GM12892 (cell line): ENCODE measurements at regions not wholly inside any gene's neighbourhood (a gene's known extent, or its start where the extent isn't known, plus 50 kb on each side); places are given as distances from the start of the nearest gene placed in this dataset.

Experiments used
- DNase-seq: peaks from one replicate; pipeline ENCODE4 v3.0.0; 2011; ENCODE audit not compliant: insufficient read length
- FAIRE-seq: peaks from 2 replicates; lab custom pipeline; 2011; peaks lifted over from hg19 to GRCh38; lab: Jason Lieb, UNC
- POLR2A ChIP-seq: IDR thresholded peaks from 2 replicates; pipeline ENCODE4 v1.6.1; 2011; ENCODE audit warnings: low read depth, low read length, control low read depth
- POLR2AphosphoS5 ChIP-seq: IDR thresholded peaks from 2 replicates; pipeline ENCODE4 v1.6.1; 2011; ENCODE audit warnings: low read depth, low read length, control low read depth
- TAF1 ChIP-seq: IDR thresholded peaks from 2 replicates; pipeline ENCODE4 v1.6.1; 2011; ENCODE audit warnings: low read depth, mild to moderate bottlenecking, control low read depth, low read length, borderline replicate concordance

DNA sequence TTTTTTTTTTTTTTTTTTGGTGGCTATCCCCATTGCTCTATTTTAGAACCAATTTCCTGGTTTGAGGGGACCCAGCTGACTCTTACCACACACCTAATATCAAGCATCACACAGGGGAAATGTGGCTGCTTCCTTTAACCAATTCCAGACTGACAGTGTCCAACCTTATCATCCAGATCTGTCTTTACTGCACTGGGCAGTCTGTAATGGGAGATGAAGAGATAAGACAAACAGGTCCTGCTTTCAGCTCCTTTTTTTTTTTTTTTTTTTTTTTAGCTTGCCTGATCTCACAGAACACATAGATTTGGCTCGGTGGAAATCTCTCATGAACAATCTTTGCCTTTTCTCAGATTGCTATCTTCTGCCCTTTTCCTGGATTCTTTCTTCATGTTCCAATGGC, 198.8 kb upstream of the TYRP1 start:
- no peak for TF ChIP-seq POLR2A
- TF ChIP-seq POLR2AphosphoS5 = no peak
- no peak for TF ChIP-seq TAF1
- no peak for FAIRE-seq
- DNase-seq = no peak

GRCh38 chr9:12497790-12498189, 195.4 kb upstream of the TYRP1 start:
- TF ChIP-seq POLR2AphosphoS5 = no peak
- no peak for TF ChIP-seq TAF1
- no peak for TF ChIP-seq POLR2A
- DNase-seq (no peak), FAIRE-seq (no peak)

DNA sequence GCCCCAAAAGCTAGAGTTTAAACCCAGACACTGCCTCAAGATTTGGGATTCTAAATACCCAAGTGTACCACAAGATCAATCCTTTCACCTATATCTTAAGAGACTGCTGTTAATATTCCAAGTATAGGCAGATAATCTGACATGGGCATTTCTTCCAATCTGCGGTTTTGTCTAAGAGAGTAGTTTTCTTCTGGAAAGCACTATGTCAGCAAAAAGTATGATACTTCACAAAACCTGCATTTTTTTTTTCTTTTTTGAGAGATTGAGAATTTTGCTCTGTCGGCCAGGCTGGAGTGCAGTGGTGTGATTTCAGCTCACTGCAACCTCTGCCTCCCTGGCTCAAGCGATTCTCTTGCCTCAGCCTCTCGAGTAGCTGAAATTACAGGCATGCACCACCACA, 190.7 kb upstream of the TYRP1 start:
- no peak for TF ChIP-seq POLR2A
- no peak for TF ChIP-seq TAF1
- TF ChIP-seq POLR2AphosphoS5 = no peak
- DNase-seq (no peak), FAIRE-seq (no peak)

DNA sequence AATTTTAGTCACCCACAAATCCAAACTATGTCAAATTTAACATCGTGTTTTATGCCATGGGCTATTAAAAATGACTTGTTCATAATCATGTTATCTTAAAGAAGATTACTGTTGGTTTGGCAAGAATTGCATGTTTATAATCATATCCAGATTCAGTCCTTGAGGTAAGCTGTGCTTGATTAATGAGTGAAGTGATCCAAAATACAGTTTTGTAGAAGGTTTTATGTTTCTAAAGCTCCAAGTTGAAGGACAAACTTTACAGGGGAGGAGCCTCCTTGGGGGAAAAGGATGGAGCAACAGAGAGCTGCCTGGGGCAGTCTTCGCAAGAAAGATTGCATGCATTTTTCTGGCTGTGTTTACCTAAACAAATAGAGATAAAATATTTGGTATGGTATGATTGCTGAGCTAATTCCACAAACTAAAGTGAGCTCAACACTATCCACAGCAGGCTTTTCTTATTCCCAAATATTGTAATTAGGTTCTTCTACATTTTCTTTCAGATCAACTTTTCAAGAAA, 189.5 kb upstream of the TYRP1 start:
- DNase-seq (no peak), FAIRE-seq (no peak)
- TF ChIP-seq POLR2AphosphoS5 = no peak
- TF ChIP-seq TAF1 = no peak
- no peak for TF ChIP-seq POLR2A

DNA sequence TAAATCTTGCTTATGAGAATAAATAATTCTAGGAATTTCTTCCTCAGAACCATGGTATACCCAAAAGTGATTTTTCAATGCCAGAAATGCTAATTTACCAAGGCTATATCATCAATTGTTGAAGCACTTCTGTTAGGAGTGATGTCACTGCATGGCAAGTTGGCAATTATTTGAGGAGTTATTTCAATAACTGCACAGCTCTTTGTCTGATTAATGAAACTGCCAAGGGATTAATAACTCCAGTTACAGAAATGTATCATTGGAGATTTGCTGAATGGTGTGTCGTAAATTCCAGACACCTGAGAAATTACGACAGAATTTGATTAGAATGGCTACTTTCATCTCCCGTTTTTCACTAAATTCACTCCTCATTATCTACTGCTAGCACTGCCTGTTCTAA, 182.6 kb upstream of the TYRP1 start:
- FAIRE-seq (no peak), DNase-seq (no peak)

GRCh38 chr9:12511726-12512125, 181.5 kb upstream of the TYRP1 start:
- TF ChIP-seq POLR2A (no peak), TAF1 (no peak), POLR2AphosphoS5 (no peak)
- no peak for FAIRE-seq
- DNase-seq = no peak

More for the DNA sequence above, 182.6 kb upstream of the TYRP1 start:
- TF ChIP-seq POLR2AphosphoS5 (no peak), TAF1 (no peak), POLR2A (no peak)

- FAIRE-seq (no peak), DNase-seq (no peak)
- TF ChIP-seq POLR2AphosphoS5 = no peak
- TF ChIP-seq TAF1 = no peak
- no peak for TF ChIP-seq POLR2A
Observed at GRCh38 chr9:12516031-12516430, 177.2 kb upstream of the TYRP1 start.

DNA sequence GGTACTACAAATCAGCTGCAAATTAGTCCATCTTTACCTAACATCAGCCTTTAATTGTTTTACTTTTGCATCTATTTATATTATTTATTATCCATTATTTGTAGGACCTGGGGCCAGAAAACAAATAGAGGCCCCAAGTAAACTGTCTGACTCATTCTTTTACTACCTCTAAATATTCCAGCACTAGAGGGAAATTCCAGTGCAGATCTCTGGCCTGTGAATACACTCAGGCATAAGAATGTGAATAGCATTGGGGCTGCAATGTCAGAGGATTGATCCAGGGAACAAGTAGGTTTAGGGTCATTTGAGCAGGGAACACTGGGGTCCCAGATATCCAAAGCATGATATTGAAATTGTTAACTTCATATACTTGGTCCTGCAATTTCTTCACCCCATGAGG, 176.6 kb upstream of the TYRP1 start:
- no peak for TF ChIP-seq POLR2AphosphoS5
- no peak for TF ChIP-seq TAF1
- no peak for TF ChIP-seq POLR2A
- no peak for DNase-seq

GRCh38 chr9:12538842-12539579, 154.2 kb upstream of the TYRP1 start:
- TF ChIP-seq TAF1 (no peak), POLR2A (no peak), POLR2AphosphoS5 (no peak)
- no peak for FAIRE-seq
- no peak for DNase-seq

More for the DNA sequence above, 176.6 kb upstream of the TYRP1 start:
- FAIRE-seq = no peak

GRCh38 chr9:12539580-12539975, 153.6 kb upstream of the TYRP1 start:
- no peak for DNase-seq
- TF ChIP-seq TAF1 (no peak), POLR2AphosphoS5 (no peak), POLR2A (no peak)
- FAIRE-seq = no peak

GRCh38 chr9:12544700-12545099, 148.5 kb upstream of the TYRP1 start:
- no peak for TF ChIP-seq POLR2A
- no peak for TF ChIP-seq POLR2AphosphoS5
- TF ChIP-seq TAF1 = no peak
- FAIRE-seq (no peak), DNase-seq (no peak)

DNA sequence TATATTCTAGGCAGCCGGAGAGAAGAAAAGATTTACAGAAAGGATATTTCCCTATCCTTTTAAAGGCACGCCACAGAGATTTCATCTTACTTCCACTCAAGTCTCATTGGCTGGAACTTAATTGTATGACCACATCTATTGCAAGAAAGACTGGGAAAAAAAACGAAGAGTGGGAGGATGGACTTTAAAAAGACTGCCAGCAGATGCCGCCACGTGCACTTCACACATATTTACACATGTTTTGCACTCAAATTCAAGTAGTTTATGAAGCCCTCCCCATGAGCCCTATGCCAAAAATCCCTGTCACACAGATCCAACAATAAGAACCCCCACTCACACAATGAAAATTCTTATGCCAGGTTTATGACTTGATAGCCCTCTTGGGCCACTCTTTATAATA, 138.5 kb upstream of the TYRP1 start:
- DNase-seq = no peak
- no peak for FAIRE-seq
- no peak for TF ChIP-seq POLR2AphosphoS5
- TF ChIP-seq POLR2A = no peak
- TF ChIP-seq TAF1 = no peak
